K562 (cell line): ENCODE measurements at regions not wholly inside any gene's neighbourhood (a gene's known extent, or its start where the extent isn't known, plus 50 kb on each side); places are given as distances from the start of the nearest gene placed in this dataset.

Experiments used
- ATAC-seq: fragments of 200-7000 bp; cut with Tn5 transposase; 3 replicates; pipeline ENCODE4 v1.9.1; 2020; ENCODE audit warnings: moderate library complexity
- BruUV-seq: library from RNA; stranded (reverse); fragments of 400-500 nt; replicated peaks from 2 replicates; lab custom pipeline; 2021; lab: Mats Ljungman, UMichigan
- CTCF ChIA-PET: fragments of 300-600 bp; formaldehyde crosslinking; extraction: SDS; loops from one replicate; lab custom pipeline; 2021; ENCODE audit warnings: low intra/inter-chr PET ratio; lab: Yijun Ruan, JAX
- POLR2A ChIA-PET: fragments of 300-600, 350-650 bp; sonication (Branson Sonifier 250); formaldehyde crosslinking; extraction: SDS; loops from one replicate; lab custom pipeline; 2021; ENCODE audit warnings: antibody characterized with exemption, inconsistent platforms; lab: Yijun Ruan, JAX
- DNase-seq, 4 experiments: peaks; one replicate each; pipeline versions ENCODE4 v3.0.0 to v3.0.0-alpha.2; 2011 to 2018; ENCODE audit warnings: low spot score in 3 of 4, mixed read lengths in 3 of 4; ENCODE audit errors: extremely low read depth in 1 of 4
- FAIRE-seq: peaks from 2 replicates; lab custom pipeline; 2011; peaks lifted over from hg19 to GRCh38; lab: Jason Lieb, UNC
- H2AFZ ChIP-seq: 2 replicates; pipeline ENCODE4 v1.6.0; 2011; ENCODE audit warnings: low read depth, low read length, control low read depth, inconsistent platforms
- H3K27ac ChIP-seq: fragments of 200-600 bp; 3 replicates; pipeline ENCODE4 v1.8.0; 2011; ENCODE audit warnings: low read depth, mild to moderate bottlenecking, control low read depth, inconsistent platforms, low read length, moderate library complexity, mixed read lengths; ENCODE audit errors: extremely low read depth
- H3K27me3 ChIP-seq, 2 experiments: fragments of 300-600 bp in 1 of 2; 2 replicates in 1 of 2; 3 replicates in 1 of 2; pipeline versions ENCODE4 v1.6.0 to v1.8.0; 2011; ENCODE audit warnings: inconsistent platforms in 2 of 2, low read length in 2 of 2, mild to moderate bottlenecking in 1 of 2, mixed read lengths in 1 of 2, moderate library complexity in 1 of 2; ENCODE audit not compliant: control insufficient read depth in 2 of 2, insufficient read depth in 2 of 2
- H3K36me3 ChIP-seq: fragments of 300-600 bp; 3 replicates; pipeline ENCODE4 v1.8.0; 2011; ENCODE audit warnings: mild to moderate bottlenecking, low read length, inconsistent platforms; ENCODE audit not compliant: control insufficient read depth, insufficient read depth
- H3K4me1 ChIP-seq, 2 experiments: fragments of 200-600 bp in 1 of 2; replicated peaks in 1 of 2; 2 replicates in 1 of 2; 3 replicates in 1 of 2; pipeline versions ENCODE4 v1.5.1 to v1.8.0; 2011; ENCODE audit warnings: inconsistent platforms in 2 of 2, low read length in 2 of 2, mild to moderate bottlenecking in 1 of 2, mixed read lengths in 1 of 2, moderate library complexity in 1 of 2; ENCODE audit not compliant: control insufficient read depth in 2 of 2, insufficient read depth in 2 of 2
- H3K4me2 ChIP-seq: 2 replicates; pipeline ENCODE4 v1.6.1; 2011; ENCODE audit warnings: low read length, control low read depth, inconsistent platforms, mixed read lengths; ENCODE audit not compliant: insufficient read depth
- H3K4me3 ChIP-seq: fragments of 200-600 bp; sonication (generic), shearing (Covaris generic); 2 replicates; pipeline ENCODE4 v1.5.1; 2016; ENCODE audit warnings: control low read depth, inconsistent platforms
- H3K79me2 ChIP-seq: fragments of 200-600 bp; 3 replicates; pipeline ENCODE4 v1.8.0; 2011; ENCODE audit warnings: low read length, inconsistent platforms; ENCODE audit not compliant: control insufficient read depth, insufficient read depth
- H3K9ac ChIP-seq, 2 experiments: 2 replicates each; pipeline versions ENCODE4 v1.6.0 to v1.6.1; 2011; ENCODE audit warnings: low read depth in 2 of 2, low read length in 2 of 2, control low read depth in 1 of 2, inconsistent platforms in 1 of 2, mild to moderate bottlenecking in 1 of 2, mixed read lengths in 1 of 2; ENCODE audit not compliant: insufficient read depth in 1 of 2
- H3K9me1 ChIP-seq: one replicate; pipeline ENCODE4 v1.6.0; 2011; ENCODE audit warnings: inconsistent platforms, mild to moderate bottlenecking, low read length, moderate library complexity; ENCODE audit not compliant: control insufficient read depth, insufficient read depth
- H3K9me3 ChIP-seq: replicated peaks from 2 replicates; pipeline ENCODE4 v1.5.1; 2011; ENCODE audit warnings: low read depth, low read length, inconsistent platforms; ENCODE audit not compliant: control insufficient read depth, insufficient read depth
- H4K20me1 ChIP-seq: replicated peaks from 2 replicates; pipeline ENCODE4 v1.6.1; 2011; ENCODE audit warnings: low read length, inconsistent platforms, mixed read lengths; ENCODE audit not compliant: control insufficient read depth, insufficient read depth
- CEBPG ChIP-seq, 3 experiments: fragments of 200-800 bp in 1 of 3; sonication (Bioruptor generic) in 1 of 3; sonication (generic) in 1 of 3; formaldehyde crosslinking in 1 of 3; IDR thresholded peaks in 2 of 3; conservative IDR thresholded peaks in 1 of 3; 2 replicates each; pipeline versions ENCODE4 v1.6.1 to v1.8.0; 2016 to 2022; ENCODE audit warnings: missing compliant biosample characterization in 2 of 3, missing genetic modification characterization in 2 of 3, mild to moderate bottlenecking in 1 of 3, missing genetic modification reagents in 1 of 3
- DDX20 ChIP-seq: fragments of 450-650 bp; IDR thresholded peaks from 2 replicates; pipeline ENCODE4 v1.6.1; 2016; ENCODE audit warnings: missing genetic modification characterization, low read depth, mild to moderate bottlenecking, missing compliant biosample characterization, moderate library complexity
- ETV1 ChIP-seq: fragments of 450-650 bp; conservative IDR thresholded peaks from 2 replicates; pipeline ENCODE4 v1.6.1; 2016; ENCODE audit warnings: missing genetic modification characterization, control low read depth, low read depth, missing compliant biosample characterization
- ETV6 ChIP-seq, 3 experiments: fragments of 150-350 bp in 1 of 3; sonication (generic) in 1 of 3; formaldehyde crosslinking in 1 of 3; IDR thresholded peaks; 2 replicates each; pipeline versions ENCODE4 v1.6.1 to v1.8.0; 2014 to 2022; ENCODE audit warnings: borderline replicate concordance in 2 of 3, low read depth in 2 of 3, antibody characterized with exemption in 1 of 3, low read length in 1 of 3, mild to moderate bottlenecking in 1 of 3, missing genetic modification reagents in 1 of 3
- FIP1L1 ChIP-seq: fragments of 200-400 bp; formaldehyde crosslinking; IDR thresholded peaks from 2 replicates; pipeline ENCODE4 v1.6.1; 2018; ENCODE audit warnings: mild to moderate bottlenecking, low read depth, low read length; ENCODE audit not compliant: poor library complexity, severe bottlenecking
- FOXA1 ChIP-seq: fragments of 450-650 bp; IDR thresholded peaks from 2 replicates; pipeline ENCODE4 v1.6.1; 2016; ENCODE audit warnings: mild to moderate bottlenecking, borderline replicate concordance
- MCM3 ChIP-seq: fragments of 450-650 bp; IDR thresholded peaks from 2 replicates; pipeline ENCODE4 v1.6.1; 2016
- MTA2 ChIP-seq: fragments of 450-650 bp; IDR thresholded peaks from 2 replicates; pipeline ENCODE4 v1.6.1; 2016; ENCODE audit warnings: low read depth
- NCOA4 ChIP-seq: fragments of 450-650 bp; IDR thresholded peaks from 2 replicates; pipeline ENCODE4 v1.6.1; 2018; ENCODE audit warnings: mild to moderate bottlenecking; ENCODE audit not compliant: partially characterized antibody
- NFATC3 ChIP-seq: fragments of 450-650 bp; IDR thresholded peaks from 2 replicates; pipeline ENCODE4 v1.6.1; 2017; ENCODE audit warnings: mild to moderate bottlenecking
- NRF1 ChIP-seq, 2 experiments: fragments of 450-650 bp; IDR thresholded peaks in 1 of 2; conservative IDR thresholded peaks in 1 of 2; 2 replicates each; pipeline ENCODE4 v1.6.1; 2014; ENCODE audit warnings: mild to moderate bottlenecking in 2 of 2
- POLR2B ChIP-seq: fragments of 450-650 bp; IDR thresholded peaks from 2 replicates; pipeline ENCODE4 v1.6.1; 2018; ENCODE audit warnings: low read depth; ENCODE audit not compliant: partially characterized antibody
- SREBF2 ChIP-seq: sonication (generic); formaldehyde crosslinking; IDR thresholded peaks from 2 replicates; pipeline ENCODE4 v1.4.0; 2020; ENCODE audit warnings: mild to moderate bottlenecking, missing genetic modification reagents
- TEAD4 ChIP-seq, 2 experiments: sonication (generic) in 1 of 2; formaldehyde crosslinking in 1 of 2; IDR thresholded peaks; 2 replicates each; pipeline versions ENCODE4 v1.6.1 to v1.8.0; 2012 to 2022; ENCODE audit warnings: borderline replicate concordance in 1 of 2, inconsistent platforms in 1 of 2, low read length in 1 of 2, mild to moderate bottlenecking in 1 of 2, missing genetic modification reagents in 1 of 2
- TGIF2 ChIP-seq: sonication (generic); formaldehyde crosslinking; IDR thresholded peaks from 2 replicates; pipeline ENCODE4 v1.8.1; 2022; ENCODE audit warnings: mild to moderate bottlenecking, missing genetic modification reagents, moderate library complexity
- ZFP30 ChIP-seq: fragments of 250-450 bp; sonication (Bioruptor Pico); IDR thresholded peaks from 2 replicates; pipeline ENCODE4 v1.8.0; 2022; ENCODE audit warnings: moderate library complexity, mild to moderate bottlenecking, inconsistent platforms, borderline replicate concordance
- ZKSCAN3 ChIP-seq: fragments of 250-450 bp; sonication (Bioruptor Pico); IDR thresholded peaks from 2 replicates; pipeline ENCODE4 v1.4.0; 2020
- ZNF165 ChIP-seq: fragments of 250-450 bp; sonication (Bioruptor Pico); IDR thresholded peaks from 2 replicates; pipeline ENCODE4 v1.4.0; 2020; ENCODE audit warnings: borderline replicate concordance
- ZNF174 ChIP-seq: fragments of 250-450 bp; sonication (Bioruptor Pico); IDR thresholded peaks from 2 replicates; pipeline ENCODE4 v1.4.0; 2020; ENCODE audit warnings: mild to moderate bottlenecking
- ZNF263 ChIP-seq: sonication (generic); formaldehyde crosslinking; IDR thresholded peaks from 2 replicates; pipeline ENCODE4 v1.8.0; 2022; ENCODE audit warnings: mild to moderate bottlenecking, missing genetic modification reagents, borderline replicate concordance
- WGBS: fragments of 100-300 bp; shearing (Covaris generic); methylation state at CpG from one replicate; pipeline ENCODE4 v1.1.6; 2016; ENCODE audit warnings: low coverage, mixed read lengths; ENCODE audit not compliant: insufficient coverage; ENCODE audit errors: missing lambda C conversion rate; 5-methylcytosine and 5-hydroxymethylcytosine counted together
- in situ Hi-C: fragments of 300-500 bp; cut with MboI; formaldehyde crosslinking; loops from 4 replicates; pipeline ENCODE4 v1.15.0; 2018; ENCODE audit warnings: inconsistent platforms, mixed read lengths
- intact Hi-C: fragments of 100-400 bp; cut with micrococcal nuclease; formaldehyde crosslinking; loops from 2 replicates; pipeline ENCODE4 v1.14.2; 2022
- TF ChIP-seq, protein P1 (sequence below): fragments of 450-650 bp; formaldehyde crosslinking; IDR thresholded peaks from 2 replicates; pipeline ENCODE4 v1.4.0; 2022; ENCODE audit warnings: missing genetic modification characterization

DNA sequence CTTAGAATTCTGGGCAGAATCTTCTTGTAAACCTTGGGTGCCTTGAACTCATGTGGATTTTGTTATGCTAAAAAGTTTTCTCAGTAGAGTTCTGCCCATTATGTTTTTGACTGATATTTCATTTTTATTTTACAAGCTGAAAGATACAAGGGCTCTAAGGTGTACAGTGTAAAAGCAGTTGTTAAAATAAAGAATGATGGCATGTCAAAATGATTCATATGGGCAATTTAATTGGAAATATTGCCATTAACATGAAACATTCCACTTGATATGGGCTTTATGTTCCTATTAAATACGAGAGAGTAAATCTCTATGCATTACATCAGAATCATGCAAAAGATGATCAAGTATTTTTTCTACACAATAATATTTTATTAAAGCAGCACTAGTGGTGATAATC, 295.1 kb upstream of the ATP2B1 start (continued):
- TF ChIP-seq, protein P1, sequence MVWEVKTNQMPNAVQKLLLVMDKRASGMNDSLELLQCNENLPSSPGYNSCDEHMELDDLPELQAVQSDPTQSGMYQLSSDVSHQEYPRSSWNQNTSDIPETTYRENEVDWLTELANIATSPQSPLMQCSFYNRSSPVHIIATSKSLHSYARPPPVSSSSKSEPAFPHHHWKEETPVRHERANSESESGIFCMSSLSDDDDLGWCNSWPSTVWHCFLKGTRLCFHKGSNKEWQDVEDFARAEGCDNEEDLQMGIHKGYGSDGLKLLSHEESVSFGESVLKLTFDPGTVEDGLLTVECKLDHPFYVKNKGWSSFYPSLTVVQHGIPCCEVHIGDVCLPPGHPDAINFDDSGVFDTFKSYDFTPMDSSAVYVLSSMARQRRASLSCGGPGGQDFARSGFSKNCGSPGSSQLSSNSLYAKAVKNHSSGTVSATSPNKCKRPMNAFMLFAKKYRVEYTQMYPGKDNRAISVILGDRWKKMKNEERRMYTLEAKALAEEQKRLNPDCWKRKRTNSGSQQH (CRISPR knock-in tag) = no peak
- TF ChIP-seq NCOA4 (no peak), CEBPG (CRISPR knock-in tag; IDR thresholded peaks at IDR 0.05) (no peak), CEBPG (tag; conservative IDR thresholded peaks at IDR 0.05 in 1 of 2, IDR thresholded peaks at IDR 0.05 in 1 of 2) (no peak), ZNF165 (CRISPR knock-in tag) (no peak), TGIF2 (no peak), ZFP30 (CRISPR knock-in tag) (no peak)
- TF ChIP-seq, all 486 proteins: peak for 0

DNA sequence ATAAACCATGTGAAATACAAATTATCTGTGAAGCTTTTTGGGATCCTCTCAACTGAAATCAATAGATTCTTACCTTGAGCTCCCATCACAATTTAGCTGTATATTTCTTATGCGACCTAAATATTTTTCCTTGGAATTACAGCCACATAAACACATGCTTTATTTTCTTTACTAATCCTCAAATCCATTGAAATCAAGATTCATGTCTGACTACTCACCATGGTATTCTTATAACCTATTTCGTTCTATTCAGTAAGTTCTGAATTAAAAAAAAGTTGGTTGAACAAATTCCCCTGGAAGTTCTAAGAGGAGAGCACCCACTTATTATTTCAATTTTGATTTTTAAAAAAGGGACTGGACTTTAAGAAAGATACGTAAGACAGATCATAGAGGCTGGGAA, 292.1 kb upstream of the ATP2B1 start:
- 0% methylated on average over 3 of the region's 3 CpGs for WGBS
- DNase-seq (no peak), FAIRE-seq (no peak), ATAC-seq (no peak)
- H3K4me3 ChIP-seq = no peak overlapping the region
- no peak overlapping the region for H3K9ac ChIP-seq
- no peaks in the 10 kb centered on the region for H3K9me1 ChIP-seq
- H3K79me2 ChIP-seq = no peaks in the 10 kb centered on the region
- no peak overlapping the region for H3K4me2 ChIP-seq
- TF ChIP-seq DDX20 (tag) (no peak), MTA2 (no peak), ZNF263 (no peak), NFATC3 (no peak), FOXA1 (no peak), TEAD4 (IDR thresholded peaks at IDR 0.05; ENCODE audit: low read length) (no peak), TEAD4 (CRISPR knock-in tag; IDR thresholded peaks at IDR 0.05; ENCODE audit: borderline replicate concordance) (no peak), POLR2B (no peak), MCM3 (no peak), ETV6 (IDR thresholded peaks at IDR 0.05; ENCODE audit: borderline replicate concordance in 1 of 2, low read depth in 2 of 2, low read length in 1 of 2) (no peak), ETV6 (CRISPR knock-in tag; IDR thresholded peaks at IDR 0.05; ENCODE audit: borderline replicate concordance) (no peak), FIP1L1 (no peak), SREBF2 (CRISPR knock-in tag) (no peak), NRF1 (conservative IDR thresholded peaks at IDR 0.05 in 1 of 2, IDR thresholded peaks at IDR 0.05 in 1 of 2) (no peak), ETV1 (tag) (no peak), ZNF174 (CRISPR knock-in tag) (no peak), ZKSCAN3 (no peak)
- no peaks in the 10 kb centered on the region for H3K4me1 ChIP-seq
- H2AFZ ChIP-seq = no peak overlapping the region
- H4K20me1 ChIP-seq = no peaks in the 10 kb centered on the region
- CTCF ChIA-PET = no interaction called here
- no peaks in the 10 kb centered on the region for H3K36me3 ChIP-seq
- H3K27ac ChIP-seq = no peak overlapping the region
- POLR2A ChIA-PET = no interaction called here
- BruUV-seq = no TSS peak
- intact Hi-C loops = no loop called here
- H3K27me3 ChIP-seq = no peaks in the 10 kb centered on the region; a peak in 1 of 5 replicates
- no peaks in the 10 kb centered on the region for H3K9me3 ChIP-seq
- in situ Hi-C loops = no loop called here
